COLO829 (cell line): ENCODE measurements at regions not wholly inside any gene's neighbourhood (a gene's known extent, or its start where the extent isn't known, plus 50 kb on each side); places are given as distances from the start of the nearest gene placed in this dataset.

Experiments used
- DNase-seq: peaks from one replicate; pipeline ENCODE4 v3.0.0; 2012; ENCODE audit warnings: low spot score

DNA sequence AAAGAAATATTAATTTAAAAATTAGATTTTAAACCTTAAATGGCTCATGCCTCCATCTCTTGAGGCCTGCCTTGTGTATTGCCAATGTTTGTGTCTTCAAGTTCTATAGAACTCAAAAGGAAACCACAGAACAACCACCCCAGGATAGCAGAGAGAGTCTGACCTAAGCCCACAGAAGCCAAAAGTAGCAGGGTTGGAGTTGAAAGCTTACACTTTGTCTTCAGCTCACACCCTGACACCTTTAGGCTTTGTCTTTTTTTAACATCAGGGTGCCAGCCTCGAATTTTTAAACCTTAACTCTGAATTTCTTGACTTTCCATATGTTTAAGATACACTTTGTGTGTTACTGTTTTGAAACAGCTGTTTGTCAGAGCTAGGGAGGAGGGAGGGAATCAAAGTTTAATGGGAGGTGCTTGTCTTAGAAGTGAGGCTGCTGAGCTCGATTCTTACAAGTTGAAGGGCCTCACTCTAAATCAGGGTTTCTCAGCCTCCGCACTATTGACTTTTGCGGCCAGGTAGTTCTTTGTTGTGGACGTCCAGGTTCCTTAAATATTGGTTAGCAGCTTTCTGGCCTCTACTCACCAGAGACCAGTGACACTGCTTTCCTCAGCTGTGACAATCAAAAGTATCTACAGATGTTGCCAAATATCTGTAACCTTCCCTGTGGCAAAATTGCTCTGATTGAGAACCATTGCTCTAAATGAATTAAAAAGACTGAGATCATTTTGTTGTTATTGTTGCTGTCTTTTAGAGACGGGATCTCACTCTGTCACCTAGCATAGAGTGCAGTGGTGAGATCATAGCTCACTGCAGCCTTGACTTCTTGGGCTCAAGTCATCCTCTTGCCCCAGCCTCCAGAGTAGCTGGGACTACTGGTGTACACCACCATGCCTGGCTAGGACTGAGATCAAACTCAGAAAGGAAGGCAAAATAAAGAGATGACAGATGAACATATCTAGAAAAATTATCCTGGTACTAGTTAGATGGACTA lies 139.2 kb upstream of the EOMES start:
- no peak for DNase-seq

- no peak for DNase-seq
These were observed 143.6 kb upstream of the EOMES start for GRCh38 chr3:27865731-27866130.

DNA sequence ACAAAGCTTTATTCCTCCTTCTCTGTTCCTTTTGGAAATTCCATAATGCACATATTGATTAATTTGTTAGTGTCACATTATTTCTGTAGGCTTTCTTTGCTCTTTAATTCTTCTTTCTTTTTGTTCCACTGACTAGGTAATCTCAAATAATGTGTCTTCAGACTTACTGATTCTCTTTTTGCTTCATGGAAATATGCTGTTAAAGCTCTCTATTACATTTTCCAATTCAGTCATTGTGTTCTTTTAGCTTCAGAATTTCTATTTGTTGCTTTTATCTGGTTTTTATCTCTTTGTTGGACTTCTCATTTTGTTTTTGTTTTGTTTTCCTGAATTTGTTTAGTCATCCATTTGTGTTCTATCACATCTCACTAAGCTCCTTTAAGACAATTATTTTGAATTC lies 147.0 kb upstream of the EOMES start:
- DNase-seq = no peak

DNA sequence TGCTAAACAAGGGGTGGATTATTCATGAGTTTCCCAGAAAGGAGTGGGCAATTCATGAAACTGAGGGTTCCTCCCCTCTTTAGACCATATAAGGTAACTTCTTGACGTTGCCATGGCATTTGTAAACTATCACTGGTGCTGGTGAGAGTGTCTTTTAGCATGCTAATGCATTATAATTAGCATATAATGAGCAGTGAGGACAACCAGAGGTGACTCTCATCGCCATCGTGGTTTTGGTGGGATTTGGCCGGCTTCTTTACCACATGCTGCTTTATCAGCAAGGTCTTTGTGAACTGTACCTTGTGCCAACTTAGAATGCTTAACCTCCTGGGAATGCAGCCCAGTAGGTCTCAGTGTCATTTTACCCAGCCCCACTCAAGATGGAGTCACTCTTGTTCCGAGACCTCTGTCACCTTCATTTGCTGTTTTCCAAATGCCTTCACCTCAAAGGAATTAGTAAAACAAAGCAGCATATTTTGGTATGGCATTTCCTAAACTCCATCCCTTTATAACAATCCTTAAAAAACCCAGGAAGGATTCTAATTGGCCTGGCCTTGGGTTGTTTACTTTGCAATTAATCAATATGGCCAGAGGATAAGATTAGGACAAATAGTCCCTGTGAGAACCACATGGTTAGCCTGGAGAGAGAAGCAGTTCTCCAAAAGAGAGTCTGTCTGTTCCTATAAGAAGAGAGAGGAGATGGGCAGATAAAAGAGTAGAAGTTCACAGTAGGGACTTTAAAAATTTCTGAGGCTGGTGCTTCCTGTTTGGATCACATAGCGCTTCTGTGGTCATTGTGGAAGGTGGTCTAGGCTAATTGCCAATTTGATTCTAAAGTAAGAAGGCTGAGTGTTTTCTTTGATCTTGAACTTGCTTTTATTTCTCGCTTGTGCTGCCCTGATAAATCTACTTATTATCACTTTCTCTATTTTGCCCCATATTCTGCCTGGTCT lies 155.2 kb upstream of the EOMES start:
- no peak for DNase-seq

DNA sequence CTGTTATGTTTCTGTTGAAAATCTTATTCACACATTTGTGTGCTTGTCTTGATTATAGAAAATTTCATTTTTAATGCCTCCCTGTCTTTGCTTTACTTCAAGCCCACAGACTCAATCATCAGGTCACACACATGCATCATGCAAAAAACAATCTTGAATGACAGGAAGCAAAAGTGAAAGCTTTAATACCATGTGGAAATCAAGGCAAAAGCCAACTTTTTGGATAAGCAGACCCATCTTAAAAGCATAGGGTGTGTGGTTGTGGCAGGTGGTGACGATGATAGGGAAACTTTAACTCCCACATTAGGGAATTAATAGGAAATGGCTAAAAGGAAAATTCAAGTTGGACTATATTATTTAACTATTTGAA lies 155.9 kb upstream of the EOMES start:
- DNase-seq = no peak

- no peak for DNase-seq
These were observed 159.1 kb upstream of the EOMES start for GRCh38 chr3:27880969-27881892.

- DNase-seq = no peak
These were observed 161.1 kb upstream of the EOMES start for GRCh38 chr3:27883266-27883665.

DNA sequence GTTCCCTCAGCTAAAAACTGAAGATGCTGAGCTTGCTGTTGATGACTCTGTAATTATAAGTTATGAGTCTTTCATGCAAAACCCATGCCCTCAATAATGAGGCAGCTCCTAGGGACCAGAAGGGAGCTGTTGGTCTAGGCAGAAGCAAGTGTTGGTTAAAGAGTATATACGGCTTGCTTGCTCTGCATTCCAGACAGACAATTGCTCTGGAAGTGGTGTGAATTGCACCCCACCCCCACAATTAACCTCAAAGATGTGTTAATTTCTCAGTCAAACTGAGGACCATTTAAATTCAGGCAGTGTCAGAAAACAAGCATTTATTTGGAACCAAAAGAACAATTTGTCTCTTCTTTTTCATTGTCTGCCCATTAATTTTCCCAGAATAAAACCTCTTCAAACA lies 163.5 kb upstream of the EOMES start:
- DNase-seq = no peak

- no peak for DNase-seq
These were observed 166.4 kb upstream of the EOMES start for GRCh38 chr3:27888562-27888961.

GRCh38 chr3:27889745-27890144 lies 167.6 kb upstream of the EOMES start:
- no peak for DNase-seq

DNA sequence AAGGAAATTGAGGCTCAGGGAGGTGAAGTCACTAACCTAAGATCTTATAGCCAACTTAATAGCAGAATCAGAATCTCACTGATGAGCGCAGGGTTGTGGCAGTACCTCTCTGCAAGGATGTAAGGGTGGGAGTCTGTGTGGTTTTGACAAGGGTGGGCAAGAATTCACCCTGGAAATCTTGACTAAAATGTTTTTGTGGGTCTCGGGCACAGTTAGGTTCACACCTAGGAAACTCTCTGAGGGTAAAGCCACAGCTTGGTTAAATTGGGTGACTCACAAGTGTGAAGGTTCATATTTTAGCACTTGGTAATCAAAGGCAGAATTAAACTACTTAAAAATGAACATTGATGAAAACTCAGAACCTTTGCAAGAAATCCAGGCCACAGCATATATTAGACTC lies 178.2 kb upstream of the EOMES start:
- DNase-seq = no peak

GRCh38 chr3:27903446-27903845 lies 181.3 kb upstream of the EOMES start:
- DNase-seq = no peak

DNA sequence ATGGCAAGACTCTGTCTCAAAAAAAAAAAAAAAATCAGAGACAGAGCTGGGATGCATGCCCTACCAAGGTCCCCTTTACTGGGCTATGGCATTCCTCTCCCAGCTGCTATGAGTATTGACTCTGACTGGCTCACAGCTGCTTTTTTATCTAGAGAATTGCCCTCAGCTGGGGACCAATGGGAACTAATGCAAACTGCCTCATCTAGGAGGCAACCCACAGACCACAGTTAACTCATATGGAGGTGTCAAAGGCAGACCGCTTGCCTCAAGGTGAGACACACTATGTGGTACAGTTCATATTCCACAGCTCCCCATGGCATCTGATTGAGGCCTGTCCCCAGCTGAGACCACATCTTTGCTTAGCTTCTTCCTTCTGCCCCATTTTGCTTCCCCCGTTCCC lies 183.5 kb upstream of the EOMES start:
- DNase-seq = no peak

- no peak for DNase-seq
These were observed 185.0 kb upstream of the EOMES start for GRCh38 chr3:27907148-27907547.

DNA sequence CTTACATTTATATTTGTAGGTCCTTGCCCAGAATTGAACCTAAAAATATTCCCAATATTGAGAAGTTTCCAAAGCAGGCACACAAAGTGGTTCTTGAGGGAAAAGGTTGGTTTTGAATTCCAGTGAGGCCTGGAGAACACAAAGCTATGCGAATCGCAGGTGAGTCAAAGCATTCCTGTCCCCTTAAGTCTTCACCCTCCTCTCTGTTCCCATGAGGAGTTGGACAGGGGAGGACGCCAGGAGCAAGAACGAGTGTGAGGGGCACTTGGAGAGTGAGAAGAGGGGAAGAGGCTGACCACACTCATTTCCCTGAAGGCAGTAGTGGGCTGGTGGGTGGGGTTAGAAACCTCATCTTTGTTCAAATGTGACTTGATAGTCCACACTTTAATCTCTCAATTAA lies 185.8 kb upstream of the EOMES start:
- no peak for DNase-seq

GRCh38 chr3:27910456-27910855 lies 188.3 kb upstream of the EOMES start:
- no peak for DNase-seq

DNA sequence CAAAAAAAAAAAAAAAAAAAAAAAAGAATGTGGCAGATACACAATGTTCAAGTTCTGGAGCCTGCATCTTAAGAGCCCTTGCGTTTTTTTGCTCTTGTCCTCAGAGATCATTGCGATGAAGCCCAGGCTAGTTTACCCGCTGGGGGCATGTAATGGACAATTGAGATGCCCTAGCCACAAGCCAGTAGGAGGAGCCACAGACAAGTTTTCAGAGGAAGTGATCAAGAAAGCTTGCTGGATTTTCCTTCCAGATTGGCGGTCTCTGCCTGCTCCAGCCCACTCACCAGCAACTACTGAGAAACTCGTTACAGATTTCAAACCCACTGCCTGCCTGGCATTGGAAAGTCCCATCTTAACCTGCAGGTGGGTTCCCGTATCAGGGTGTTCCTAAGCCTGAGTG lies 192.1 kb upstream of the EOMES start:
- no peak for DNase-seq

DNA sequence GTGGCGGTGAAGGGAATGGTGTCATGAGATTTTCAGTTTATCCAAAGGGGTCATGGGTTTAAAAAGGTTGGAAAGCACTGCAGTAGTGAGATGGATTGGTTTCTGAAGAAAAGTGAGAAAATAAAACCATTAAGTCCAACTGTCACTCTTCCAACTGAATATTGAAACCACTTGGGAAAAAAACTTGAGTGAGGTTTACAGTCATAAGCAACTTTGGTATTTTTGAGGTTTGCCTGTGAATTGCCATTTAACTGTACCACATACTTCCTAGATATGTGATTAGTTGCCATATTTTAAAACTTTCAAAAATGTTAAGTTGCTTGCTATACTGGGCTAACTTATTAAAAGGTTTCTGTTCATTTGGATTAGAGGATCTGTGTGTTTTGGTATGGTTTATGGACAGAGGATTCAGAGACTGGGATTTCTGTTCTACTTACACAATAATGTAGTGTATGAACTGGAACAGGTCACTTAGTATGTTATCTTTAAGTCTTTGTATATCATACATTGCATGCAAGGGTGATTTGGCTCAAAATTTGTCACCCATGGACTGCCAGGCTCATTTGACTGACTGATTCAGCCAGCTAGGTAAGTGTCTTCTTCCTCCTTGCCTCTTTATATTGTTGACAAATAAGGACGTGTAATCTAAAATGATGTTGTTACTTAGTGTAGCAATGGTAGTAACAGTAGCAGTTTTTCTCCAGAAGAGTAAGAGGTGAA lies 201.4 kb upstream of the EOMES start:
- no peak for DNase-seq

- no peak for DNase-seq
These were observed 205.8 kb upstream of the EOMES start for GRCh38 chr3:27927882-27928281.

DNA sequence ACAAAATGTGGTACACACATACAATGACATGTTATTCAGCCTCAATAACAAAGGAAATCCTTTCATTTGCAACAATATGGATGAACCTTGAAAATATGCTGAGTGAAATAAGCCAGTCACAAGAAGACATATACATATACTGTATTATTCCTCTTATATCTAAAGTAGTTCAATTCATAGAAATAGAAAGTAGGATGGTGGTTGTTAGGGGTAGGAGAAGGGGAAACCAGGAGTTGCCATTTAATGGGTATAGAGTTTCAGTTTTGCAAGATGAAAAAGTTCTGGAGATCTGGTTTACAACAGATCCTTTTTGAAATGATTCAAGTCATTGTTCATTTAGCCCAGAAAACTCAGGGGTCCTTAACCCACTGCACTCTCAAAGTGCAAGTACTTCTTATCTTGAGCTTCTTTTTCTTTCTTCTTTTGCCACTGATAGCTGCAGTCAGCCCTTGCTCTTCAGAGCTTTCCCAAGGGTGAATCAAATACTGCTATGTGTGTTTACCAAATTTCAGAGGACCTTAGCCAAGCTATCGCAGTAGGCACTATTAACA lies 208.0 kb upstream of the EOMES start:
- no peak for DNase-seq

DNA sequence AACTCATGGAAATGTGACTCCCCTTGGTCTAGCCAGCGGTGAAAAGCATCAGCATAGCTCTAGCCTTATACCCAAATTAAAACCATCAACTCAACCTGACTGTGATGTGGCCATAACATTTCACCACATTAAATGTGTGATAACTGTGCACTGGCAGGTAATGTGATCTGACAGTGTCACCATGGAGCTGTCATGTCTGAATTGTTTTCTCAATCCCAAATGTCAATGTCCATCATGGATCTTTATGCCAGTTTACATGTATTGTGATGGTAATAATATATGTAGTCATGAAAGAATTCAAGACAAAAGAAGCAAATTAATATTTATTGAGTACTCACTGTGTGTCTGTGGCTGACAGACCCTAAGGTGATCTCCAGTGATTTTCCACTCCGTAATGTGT lies 213.4 kb upstream of the EOMES start:
- DNase-seq = no peak
